Hematopoietic multipotent progenitor cell treated with erythropoietin and hydrocortisone succinate and interleukin-3 and kit ligand, for 4 days (in vitro differentiated cells): ENCODE measurements at regions not wholly inside any gene's neighbourhood (a gene's known extent, or its start where the extent isn't known, plus 50 kb on each side); places are given as distances from the start of the nearest gene placed in this dataset.

Source experiments
- DNase-seq: peaks from one replicate; pipeline ENCODE4 v3.0.0-alpha.2; 2015

DNA sequence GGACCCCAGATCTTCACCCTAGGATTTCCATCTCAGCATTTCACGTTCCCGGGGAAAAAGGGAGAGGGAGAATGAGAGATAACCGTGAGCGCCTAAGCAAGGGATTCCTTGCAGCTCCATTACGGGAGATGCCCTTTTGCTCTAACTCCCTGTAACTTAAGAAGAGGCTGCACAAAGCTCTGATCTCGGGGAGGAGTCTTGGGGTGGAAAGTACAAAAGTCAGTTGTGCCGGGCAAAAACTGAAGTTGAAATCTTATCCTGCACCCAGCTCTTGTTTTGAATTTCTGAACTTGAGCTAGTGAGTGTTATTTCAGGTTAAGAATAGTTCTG, 256.4 kb upstream of the SOX21 start:
- DNase-seq, result no peak

DNA sequence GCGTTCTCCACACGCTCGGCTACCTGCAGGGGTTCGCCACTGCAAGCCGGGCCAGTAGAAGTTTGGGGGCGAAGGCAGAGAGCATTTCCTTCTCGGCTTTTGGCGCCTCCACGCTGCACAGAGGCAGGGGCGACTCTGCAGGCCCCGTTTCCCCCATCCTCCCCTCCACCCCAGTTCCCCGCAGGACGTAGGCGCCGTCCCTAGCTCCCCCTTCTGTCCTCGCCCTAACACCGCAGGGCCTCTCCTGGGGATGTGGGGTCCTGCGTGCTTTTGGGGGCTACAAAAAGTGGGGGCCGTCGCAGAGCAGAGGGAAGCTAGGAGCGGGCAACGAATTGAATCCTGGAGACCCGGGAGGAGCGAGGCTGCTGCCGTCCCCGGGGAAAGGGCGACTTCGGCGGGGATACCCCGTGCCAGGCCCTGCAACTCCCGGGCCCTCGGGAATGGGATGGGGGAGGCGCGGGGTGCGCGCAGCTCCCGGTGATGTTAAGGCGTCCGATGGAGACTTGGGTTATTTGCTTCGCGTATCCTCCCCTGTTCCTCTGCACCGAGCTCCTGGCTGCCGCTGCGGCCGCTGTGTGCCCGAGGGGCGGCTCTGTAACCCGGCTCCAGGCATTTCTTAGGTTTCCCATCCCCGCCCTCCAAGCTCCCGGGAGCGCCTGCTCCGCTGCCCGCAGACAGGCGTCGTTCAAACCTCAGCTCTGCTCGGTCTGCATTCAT, 255.9 kb upstream of the SOX21 start:
- DNase-seq, result peak; percentile 37

DNA sequence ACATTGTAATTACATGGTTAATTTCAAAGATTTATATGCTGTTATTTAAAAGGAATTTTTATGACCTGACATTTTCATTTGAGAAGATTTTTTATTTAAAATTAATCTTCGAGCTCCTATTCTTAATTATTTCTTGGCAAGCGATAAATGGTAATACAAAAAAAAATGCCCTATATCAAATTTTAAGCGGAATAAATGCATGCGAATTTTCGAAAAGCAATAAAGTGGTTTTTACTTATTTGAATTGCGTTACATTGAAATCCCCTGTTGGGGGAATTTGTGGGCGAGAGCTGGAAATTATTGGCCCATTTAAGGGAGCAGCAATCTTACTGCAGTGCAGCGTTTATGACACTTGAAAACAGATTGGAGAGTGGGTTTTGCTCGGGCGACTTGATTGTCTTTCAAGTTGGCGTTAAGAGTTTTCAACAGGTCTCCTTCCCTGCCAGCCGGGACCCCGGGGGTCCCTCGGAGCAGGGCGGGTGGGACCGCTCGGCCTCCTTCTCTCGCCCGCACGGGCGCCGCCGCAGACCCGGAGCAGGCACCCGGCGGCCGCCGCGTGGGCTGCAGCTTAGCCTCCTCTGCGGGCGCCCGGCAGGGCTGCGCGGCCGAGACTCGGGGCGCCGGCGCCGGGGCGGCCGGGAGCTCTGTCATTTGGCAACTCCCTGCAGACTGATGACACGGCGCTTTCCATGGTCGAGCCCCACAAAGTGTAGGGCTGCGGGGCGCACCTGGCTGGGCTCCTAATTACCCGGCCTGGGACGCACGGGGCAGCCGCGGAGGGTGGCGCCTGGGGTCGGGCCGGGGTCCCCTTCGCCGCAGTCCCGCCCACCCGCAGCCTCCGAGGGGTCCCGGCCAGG, 255.1 kb upstream of the SOX21 start:
- peak; percentile 58 for DNase-seq

DNA sequence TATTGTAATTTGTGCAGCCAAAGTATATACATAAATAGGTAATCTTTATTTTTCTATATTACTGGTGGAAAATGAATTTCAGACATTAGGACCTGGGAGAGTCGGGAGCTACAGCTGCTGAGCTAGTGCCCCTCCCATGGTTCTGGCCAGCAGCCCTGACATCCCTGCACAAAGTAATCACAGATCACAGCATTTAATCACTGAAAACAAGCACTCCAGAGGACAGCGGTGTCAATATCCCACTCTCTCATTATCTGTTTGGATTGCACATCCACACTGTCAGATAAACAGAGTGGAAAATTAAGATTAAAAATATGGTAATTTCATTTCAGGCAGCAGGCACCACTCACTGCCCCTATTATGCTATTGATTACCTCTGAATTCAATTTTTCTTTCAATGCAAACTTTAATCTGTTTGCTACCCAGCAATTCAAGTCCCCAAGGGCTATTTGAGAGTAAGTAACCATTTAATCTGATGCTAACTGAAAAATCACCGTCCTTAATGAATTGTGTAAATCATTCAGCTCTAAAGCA, 254.1 kb upstream of the SOX21 start:
- DNase-seq, result no peak

DNA sequence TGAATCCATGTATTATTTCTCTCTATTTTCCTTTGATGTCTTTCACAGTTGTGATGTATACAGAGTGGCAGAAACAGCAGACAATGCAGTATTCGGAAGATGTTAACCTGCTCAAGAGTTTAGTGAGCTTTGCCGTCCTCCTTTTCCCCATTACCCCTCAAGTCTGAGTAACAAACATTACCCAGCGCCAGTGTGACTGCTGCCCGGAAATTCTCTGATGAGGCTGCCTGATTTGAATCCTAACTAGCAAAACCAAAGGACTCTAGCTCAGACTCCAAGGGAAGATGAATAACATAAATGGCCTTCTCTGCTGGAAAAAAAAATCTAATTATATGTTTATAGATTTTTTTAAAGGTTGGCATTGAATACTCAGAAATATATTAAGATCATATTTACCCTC, 247.3 kb upstream of the SOX21 start:
- no peak for DNase-seq

DNA sequence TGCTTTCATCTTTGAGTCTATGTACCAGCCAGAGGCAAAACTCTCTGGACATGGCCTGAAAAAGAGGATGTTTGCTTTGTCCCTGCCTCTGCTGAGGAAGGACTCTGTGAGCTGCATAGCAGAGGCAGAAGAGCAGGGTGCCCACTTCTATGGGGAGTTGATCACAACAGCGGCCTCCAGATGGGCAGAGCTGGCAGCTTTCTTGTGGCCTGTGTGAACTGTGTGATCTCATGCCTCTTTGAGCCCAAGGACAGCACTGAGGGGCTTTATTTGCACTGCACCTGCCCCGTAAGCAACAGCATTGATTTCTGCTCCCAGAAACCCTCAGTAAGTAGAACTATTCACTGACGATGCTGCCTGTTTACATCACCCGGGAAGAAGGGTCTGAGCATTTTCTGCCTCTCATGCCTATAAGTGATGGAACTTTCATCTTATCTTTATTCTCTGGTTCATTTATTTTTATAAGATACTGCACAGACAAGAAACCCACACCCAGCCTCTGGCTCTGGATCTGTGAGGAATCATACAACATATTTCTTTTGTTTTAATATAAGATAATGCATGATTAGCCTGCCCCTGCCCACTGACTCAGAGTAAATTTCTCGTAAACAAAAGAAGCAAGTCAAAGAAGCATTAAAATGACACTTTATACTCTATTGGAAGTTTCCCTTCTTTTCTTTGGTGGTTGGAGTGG, 244.2 kb upstream of the SOX21 start:
- DNase-seq, result no peak

DNA sequence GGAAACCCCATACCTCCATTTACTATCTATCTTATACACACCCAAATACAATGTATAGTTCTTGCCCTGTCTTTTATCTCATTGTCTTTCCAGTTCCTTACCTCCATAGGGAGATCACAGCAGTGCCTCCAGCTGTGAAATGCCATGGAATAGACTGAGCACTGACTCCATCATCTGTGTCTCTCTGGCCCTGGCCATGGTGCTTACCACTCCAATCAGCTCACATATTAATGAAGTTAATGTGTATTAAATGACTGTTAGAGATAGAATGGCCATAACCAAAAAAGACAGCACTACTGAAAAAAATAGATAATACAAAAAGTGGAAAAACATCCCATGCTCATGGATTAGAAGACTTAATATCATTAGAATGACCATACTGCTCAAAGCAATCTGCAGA, 240.4 kb upstream of the SOX21 start:
- no peak for DNase-seq

DNA sequence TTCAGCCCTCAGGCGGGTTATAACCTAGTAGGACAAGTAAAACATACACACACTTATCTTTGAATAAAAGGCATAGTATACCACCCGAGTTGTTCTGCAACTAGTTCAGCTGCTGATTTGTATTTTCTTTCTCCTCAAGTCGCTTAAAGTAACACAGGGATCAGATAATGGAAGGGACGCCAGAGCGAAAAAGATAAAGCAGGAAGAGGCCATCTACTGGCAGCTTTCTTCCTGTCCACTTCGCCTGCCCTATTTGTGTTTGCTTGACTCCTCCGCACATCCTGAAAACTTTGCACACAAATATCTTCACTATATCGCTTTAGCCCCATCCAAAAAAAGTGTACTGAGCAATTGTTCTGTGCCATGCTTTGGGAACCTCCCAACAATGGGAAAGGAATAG, 238.0 kb upstream of the SOX21 start:
- DNase-seq, result peak; percentile 12

DNA sequence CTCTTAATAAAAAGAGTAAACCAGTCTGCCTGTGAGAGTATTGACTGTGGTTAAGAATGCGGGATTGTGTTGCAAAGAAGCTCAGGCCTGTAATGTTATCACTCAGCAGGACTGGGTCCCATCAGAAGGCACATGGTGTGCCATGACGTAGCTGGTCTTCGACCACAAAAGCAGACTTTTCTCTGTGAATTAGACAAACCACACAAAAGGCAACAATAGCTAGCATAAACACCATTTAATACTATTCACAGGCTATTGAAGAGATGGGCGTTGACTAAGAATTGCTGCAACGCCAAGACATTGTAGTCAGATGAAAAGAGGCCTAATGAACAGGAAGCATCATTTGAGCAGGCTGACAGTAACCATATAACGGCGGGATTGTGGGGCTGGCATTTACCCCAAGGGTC, 235.6 kb upstream of the SOX21 start:
- no peak for DNase-seq

DNA sequence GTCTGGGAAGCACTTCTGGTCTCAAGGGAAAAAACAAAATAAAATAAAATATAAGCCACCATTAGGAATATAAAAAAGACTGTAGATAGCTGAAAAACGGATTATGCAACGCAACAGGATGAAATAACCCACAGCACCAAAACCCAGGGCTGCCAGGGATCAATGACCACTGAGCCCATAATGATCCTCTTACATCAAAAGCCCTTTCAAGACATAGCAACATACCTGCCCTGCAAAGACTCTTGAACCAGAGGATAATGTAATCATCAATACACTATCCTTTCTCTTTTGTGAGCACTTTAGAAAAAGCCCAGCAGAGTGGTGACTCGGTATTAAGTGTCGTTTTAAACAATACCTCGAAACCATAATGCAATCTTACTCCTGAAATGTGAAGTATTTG, 235.0 kb upstream of the SOX21 start:
- DNase-seq, result no peak

DNA sequence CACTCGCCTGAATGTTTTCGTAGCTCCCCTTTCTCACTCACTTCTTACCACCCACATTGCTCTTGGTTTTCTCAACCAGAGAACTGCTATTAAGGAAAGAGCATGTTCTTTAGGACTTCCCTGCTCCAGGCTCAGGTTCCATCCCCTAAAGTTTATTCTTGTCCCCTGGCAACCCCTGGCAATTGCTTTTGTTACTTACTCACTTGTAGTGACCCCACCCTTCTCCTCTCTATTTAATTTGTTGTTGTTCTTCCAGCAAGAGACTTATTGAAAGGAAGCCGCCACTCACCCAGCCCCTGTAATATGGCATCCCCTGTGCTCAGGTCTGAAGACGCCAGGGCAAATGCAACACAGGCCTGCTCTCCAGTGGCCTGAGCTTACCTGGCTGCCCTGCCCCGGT, 233.7 kb upstream of the SOX21 start:
- no peak for DNase-seq

DNA sequence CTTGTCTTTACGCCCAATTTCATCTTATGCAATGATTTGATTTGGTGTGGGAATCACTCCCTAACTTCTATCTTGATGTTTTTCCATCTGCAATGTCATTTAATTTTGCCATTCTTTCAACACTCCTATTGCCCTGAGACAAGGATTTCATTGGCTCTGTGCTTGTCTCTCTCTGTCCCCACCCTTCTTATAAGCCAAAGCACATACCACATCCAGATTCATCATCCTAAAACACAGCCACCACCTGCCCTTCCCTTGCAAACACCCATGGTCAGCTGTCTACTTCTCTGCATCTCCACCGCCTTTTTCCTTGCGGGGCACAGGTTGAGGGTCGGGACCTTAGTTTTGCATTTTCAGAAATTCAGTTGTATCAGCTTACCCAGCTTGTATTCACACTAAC, 225.8 kb upstream of the SOX21 start:
- DNase-seq, result no peak

DNA sequence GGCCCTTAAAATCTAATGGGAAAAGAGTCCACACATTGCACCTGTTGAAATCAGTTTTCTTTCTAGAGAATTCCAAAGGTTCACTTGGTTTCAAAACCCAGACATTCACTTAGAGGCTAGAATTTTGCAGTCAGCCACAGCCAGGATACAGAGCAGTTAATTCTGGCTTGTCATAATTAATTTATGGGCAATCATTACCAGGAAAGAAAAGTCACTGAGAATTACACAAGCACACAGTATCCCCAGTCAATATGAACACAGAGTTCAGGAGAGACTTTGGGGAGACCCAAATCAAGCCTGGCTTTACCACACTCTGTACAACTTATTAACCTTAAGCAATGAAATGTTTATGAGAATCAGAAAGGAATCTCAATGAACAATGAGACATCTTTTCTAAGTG, 224.3 kb upstream of the SOX21 start:
- no peak for DNase-seq

DNA sequence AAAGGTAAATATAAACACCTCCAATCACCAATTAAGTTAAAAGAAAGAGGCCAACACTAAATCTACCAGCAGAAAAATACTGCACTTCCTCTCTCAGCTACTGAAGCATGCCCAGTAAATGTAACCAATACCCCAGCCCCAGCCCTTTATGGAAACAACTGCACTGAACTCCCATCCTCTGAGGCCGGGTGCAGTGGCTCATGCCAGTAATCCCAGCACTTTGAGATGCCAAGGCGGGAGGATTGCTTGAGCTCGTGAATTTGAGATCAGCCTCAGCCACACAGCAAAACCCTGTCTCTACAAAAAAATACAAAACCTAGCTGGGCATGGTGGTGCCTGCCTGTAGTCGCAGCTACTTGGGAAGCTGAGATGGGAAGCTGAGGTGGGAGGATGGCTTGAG, 221.6 kb upstream of the SOX21 start:
- DNase-seq, result no peak

DNA sequence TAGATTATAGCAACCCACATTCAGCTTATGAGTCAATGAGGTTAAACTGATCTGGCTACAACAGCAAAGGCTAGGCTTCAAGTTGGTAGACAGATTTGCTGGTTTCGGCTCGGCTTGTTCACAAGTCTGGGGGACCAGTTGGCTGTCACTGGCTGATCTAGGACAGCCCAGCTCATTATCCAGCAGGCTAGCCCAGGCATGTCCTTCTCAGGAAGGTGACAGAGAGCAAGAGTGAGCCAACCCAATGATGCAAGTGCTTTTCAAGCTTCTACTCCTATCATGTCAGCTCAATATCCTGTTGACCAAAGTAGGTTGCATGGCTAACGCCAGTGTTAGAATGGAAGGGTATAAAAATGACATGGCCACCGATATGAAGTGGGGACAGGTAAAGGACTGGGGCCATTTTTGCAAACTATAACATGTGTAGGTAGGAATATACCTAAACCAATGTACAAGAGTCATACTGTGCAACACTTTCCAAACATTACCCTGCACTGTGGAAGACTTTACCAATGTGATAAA, 220.9 kb upstream of the SOX21 start:
- no peak for DNase-seq

DNA sequence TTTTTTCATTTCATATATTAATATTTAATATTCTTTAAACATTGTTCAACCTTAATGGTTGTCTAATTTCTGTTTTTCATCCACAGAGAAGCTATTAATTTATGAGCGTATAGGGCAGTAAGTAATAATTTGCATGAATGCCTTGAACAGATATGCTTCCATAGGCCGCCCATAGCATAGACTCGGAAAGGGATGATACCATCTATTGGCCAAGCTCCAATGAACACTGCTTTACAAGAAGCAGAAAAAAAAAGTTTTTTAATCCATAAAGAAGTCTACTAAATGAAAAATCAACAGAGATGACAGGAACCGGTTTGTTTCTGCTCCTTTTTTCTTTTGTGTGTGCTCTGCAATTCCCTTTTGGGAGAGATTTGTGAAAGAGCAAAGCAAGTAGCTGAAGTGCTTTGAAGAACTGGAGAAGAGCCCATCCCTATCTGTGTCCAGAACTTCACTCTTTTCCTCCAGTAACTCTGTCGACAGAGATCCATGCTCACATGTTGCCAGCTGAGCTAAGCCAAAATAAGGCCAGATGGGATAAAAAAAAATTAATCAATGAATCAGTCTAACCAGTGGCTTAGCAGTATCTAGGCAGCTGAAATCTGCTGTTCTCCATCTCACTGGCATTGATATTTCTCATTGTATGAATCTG, 215.9 kb upstream of the SOX21 start:
- DNase-seq, result no peak

DNA sequence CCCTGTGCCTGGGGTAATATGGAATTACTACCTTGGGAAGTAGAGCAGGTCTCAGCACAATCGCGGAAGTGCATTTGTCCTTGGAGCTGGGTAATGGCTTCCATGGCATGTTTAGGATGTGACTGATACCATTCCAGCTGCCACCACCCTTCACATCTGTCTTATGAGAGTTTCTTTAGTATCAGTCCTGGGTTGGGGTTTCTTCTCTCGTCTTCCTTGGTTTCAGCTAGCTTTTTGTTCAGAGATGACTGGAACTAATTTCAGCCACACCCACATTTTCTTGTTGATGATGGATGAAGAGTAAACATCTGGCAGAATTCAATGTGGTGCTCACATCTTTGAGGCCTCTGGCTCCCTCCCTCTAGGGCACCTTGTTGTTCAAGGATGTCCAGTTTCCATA, 212.9 kb upstream of the SOX21 start:
- no peak for DNase-seq

DNA sequence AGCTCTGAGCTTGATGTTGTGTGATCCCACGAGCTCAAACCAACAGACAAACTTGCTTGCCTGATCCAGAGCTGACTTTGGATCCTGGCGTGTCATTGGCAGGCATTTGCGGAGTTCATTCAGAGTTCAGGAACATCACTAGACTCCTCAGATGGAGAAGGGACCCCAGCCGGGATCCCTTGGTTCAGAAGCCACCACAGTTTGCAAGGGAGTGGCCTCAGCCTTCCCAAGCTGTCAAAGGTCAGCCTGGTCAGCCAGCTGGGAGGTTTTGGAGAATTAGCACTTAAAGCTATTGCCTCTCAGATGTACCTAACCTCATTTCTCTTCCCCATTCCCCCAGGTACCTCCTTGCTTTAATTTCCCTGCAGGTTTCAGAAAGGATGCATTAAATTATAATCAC, 208.8 kb upstream of the SOX21 start:
- DNase-seq, result no peak

DNA sequence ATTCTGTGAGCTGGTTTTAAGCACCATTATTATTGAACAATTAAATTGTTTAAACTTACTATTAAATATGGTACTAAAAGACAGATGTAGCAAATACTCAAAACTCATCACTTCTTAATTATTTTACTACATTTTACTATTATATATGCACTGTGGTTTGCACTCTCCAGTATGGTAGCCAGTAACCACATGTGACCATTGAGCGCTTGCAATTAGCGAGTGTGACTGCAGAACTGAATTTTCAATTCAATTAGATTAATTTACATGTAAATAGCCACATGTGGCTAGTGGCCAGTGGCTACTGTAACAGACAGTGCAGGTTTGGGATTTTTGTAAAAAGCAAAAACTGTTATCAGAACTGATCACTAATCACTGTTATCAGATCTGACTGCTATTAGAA, 208.2 kb upstream of the SOX21 start:
- no peak for DNase-seq

DNA sequence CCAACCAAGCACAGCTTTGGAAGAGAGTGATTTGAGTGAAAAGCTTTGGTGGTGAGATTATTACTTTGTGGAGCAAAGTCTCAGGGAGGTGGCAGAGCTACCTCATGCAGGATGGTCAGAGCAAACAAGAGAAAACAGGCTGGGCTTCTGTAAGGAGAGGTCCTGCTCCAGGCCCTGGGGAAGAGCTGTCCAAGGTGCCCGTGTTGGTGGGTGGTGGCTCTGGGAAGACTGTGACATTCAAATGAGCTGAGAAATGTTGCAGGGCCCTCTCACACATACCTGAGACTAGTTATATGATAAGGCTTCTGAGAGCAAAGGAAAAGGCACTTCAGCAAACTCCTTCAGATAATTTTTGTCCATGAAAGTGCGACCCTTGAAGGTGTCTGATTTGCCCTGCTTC, 205.5 kb upstream of the SOX21 start:
- DNase-seq, result peak; percentile 22

DNA sequence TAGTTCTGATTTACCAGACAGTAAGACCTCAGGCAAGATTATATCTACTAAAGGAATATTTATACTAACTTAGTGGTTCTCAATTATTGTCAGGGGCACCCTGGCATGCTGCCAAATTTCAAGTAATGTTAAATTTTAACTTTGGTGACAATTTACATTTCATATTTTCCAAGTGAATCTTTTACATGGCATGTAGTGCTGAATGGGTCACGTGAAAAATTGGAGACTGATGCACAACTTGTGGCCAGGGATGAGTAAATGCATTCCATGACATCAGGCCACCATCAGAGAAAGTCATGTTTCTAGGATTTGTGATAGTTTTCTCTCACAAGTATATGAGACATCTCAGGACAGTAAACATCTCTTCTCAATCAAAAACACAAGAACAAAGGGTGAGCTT, 202.6 kb upstream of the SOX21 start:
- DNase-seq, result no peak

DNA sequence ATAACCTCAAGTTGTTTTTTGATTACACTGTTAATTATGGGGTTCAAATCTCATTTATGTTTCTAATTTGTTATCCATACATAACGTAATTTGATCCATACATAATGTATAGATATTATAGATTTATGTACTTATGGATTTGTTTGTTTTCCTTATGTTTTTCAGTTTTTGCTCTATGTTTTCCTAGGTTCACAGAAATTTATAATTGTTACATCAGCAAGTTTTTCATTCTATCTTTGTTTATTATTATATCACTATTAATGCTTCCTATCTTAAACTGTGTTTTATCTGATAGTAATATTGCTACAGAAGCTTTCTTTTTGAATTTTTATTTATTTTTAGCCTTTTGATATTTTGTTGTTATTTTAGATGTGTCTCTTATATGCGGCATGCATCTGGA, 194.3 kb upstream of the SOX21 start:
- DNase-seq, result no peak
